GM21619 (cell line): ENCODE measurements at regions not wholly inside any gene's neighbourhood (a gene's known extent, or its start where the extent isn't known, plus 50 kb on each side); places are given as distances from the start of the nearest gene placed in this dataset.
"Not testable (repeated sequence)": the region's sequence is repeated elsewhere in the genome, so short reads cannot be mapped to it uniquely, and the experiment has no call there.

ENCODE experiments used
- ATAC-seq: cut with Tn5 transposase; IDR thresholded peaks from one replicate; pipeline ENCODE4 v1.9.1; 2021; ENCODE audit not compliant: unreplicated experiment

DNA sequence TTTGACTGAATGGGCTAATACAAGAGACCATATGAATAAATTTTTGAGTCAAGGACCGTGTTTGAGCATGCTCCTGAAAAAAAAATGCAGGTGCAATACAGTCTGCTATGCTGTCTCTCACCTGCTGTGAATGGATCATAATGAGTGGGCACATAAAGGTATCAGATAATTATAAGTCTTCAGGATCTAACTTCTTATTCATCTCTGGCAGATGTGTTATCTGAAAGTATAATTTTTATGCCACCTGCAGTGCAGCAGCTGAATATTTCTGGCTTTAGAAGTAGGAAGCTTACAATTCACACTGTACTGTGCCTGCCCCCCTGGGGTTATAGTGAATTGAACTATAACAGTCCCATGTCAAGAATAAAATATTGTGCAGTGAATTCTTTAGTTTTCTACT is 333.3 kb downstream of the MRPL39 start:
- no peak for ATAC-seq

DNA sequence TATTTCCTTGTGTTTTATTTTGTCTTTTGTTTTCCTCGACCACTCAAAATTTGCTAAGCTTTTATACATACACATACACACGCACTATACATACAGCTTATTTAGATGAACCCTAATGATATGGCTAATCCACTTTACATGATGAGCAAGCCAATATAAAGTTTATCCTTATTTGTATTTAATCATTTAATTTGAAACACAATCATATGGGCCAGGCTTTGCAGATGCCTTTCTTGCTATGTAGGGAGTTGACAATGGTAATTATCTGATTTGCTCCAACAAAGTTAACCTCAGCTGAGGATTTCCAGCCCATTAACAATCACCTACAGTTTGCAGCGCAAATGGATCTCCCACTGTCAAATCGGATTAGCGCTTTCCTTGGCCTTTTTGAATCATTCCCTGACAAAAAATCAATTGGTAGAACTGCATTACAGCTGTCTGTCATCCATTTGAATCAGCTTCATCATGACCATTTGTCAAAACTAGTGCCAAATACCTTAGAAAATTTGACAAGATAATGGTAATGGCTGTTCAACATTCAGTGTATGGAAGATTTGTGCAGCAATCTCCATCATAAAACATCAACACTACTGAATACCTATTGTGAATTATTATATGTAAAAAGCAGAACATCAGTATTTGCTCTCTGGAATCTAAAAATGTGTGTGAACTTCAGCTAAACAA is 352.6 kb downstream of the MRPL39 start:
- no peak for ATAC-seq

DNA sequence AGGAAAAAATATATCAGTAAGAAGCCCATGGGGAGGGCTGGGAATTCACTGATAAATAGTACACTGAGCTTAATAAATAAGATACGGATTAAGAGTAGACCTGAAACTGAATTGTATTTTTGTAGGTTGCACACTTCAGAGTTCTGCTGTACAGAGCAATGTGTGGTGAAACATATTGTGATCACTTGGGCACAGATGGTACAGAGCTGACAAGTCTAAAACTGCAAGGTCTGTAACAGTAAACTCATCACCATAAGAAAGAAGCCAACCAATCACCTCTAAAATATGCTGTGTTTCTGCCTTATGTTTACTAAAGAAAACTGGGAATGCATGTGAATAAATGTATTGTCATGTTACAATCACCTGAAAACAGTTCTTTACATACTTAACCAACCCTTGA is 360.7 kb downstream of the MRPL39 start:
- ATAC-seq, result no peak

DNA sequence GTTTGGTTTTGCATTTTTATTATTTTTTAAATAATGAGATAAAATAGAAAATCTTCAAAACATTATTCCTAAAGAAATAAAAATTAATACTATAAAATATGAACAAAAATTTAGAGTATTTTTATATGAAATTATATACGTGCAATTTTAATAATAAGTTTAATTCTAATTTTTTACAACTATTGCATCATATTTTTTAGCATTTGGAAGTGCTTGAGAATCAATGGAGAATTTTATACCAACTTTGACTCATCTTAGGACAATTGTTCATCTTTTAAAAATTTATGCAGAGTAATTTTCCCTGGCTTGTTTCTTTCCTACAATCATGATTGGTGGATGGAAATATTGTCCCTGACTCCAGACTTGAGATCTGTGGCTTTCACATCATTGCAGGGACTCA is 362.5 kb downstream of the MRPL39 start:
- ATAC-seq, result no peak

DNA sequence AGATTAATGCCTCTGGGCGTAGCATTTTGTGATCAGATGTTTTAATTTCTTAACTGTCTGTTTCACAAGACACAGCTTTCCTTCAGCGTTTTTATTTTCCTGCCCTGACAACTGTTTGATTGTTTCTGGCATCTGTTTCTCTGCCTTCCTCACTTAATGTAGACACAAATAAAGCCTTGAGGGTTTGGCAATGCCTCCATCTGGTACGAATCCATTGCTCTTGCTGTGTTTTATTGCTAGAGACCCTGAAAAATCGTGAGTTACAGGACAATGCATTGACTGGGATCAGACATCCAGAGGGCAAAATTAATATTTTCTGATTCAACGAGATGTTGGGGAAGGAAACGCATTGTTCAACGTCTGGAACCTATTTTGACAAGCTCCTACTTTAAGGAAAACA is 363.5 kb downstream of the MRPL39 start:
- no peak for ATAC-seq

DNA sequence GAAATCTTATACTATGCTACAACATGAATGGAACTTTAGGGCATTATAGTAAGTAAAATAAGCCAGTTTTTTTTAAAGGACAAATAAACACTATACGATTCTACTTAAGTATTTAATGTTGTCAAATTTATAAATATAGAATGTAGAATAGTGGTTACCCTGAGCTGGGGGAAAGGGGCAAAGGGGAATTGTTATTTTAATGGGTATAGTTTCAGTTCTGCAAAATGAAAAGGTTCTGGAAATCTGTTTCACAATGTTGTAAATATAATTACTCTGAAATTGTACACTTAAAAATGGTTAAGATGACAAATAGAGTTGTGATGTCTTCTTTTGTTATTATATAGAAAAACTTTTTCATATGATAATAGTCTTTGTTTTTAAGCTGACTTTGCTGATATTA is 366.3 kb downstream of the MRPL39 start:
- no peak for ATAC-seq

DNA sequence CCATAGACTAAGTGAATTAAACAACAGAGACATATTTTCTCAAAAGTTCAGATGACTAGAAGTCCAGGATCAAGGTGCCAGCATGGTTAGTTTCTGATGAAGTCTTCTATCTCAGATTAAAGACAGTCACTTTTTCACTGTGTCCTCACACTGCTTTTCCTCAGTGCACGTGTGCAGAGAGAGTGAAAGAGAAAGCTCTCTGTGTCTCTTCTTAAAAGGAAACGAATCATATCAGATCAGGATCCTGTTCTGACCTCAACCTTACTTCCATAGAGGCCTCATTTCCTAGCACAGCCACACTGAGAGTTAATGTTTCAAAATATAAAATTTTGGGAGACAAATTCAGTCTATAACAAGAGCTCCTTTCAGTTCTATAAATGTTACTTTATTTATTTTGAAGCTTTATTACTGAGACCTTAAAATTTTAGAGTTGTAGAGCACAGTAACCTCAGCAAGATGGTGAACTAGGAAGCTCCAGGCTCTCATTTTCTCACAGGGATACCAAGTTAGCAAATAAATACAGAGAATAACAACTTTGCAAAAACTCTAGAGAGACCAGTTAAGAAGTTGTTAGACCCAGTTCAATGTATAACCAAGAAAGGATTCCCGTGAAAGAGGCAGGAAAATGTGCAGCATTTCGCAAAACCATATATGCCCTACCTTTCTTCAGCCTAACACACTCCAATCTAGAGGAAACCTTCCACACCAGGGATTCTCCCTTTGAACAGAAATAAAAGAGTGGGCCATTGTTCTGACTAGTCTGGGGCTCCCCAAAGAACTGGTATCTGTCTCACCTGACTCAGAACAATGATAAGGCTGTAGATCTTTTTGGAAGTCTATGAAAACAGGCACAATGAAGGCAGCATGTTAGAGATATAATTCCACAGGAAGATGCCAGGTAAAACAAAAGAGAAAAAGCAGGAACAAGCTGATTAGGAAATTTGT is 372.2 kb downstream of the MRPL39 start:
- peak; percentile 91 for ATAC-seq

DNA sequence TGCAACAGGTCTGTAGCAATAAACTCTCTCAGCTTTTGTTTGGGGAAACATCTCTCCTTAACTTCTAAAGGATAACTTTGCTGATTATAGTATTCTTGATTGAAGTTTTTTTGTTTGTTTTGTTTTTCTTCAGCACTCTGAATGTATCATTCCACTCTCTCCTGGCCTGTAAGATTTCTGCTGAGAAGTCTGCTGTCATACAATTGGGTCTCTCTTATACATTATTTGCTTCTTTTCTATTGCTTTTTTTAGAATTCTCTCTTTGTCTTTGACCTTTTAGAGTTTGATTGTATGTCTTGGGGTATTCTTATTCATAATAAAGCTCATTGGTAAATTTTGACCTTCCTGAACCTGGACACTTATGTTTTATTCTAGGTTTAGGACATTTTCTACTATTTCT is 386.3 kb downstream of the MRPL39 start:
- no peak for ATAC-seq

DNA sequence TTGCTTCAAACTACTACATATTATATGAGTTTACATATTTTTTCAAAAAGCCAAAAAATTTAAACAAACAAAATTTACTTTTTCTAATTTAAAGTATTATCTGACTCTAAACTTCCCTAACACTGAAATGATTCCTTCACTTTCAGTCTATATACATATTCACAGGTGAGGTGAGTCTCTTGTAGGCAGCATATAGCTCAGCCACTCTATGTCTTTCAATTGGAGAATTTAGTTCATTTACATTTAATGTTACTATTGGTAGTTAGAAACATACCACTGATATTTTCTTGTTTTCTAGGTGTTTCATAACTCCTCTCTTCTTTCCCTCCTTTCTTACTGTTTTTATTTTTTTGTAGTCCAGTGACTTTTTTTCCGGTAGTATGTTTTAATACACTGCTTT is 387.1 kb downstream of the MRPL39 start:
- no peak for ATAC-seq

DNA sequence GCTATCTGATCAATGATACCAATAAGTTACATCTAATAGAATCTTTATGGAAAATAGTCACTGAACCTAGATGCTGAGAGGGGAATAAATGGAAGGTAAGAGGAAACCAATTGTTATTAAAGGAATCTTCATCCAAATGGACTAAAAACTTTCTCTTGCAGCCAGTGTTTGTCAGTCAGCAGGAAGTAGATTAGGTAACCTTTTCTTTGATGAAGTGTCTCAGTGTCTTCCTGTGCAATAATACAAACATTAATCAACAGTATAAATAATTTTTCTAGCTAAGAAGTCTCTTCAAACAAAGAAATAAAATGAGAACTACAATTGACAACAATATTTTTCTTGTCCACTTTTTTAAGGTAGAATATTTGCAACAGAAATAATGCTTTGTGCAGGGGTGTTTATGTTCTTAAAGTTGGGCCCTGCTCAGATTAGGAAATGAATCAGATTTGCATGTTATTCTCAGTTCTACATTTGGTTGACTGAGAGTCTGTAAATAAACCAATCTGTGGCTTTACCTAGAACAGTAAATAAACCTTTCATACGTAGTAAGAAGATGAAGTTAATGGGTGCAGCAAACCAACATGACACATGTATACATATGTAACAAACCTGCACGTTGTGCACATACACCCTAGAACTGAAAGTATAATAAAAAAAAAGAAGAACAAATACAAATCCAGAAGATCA is 391.4 kb downstream of the MRPL39 start:
- peak; percentile 98 for ATAC-seq

DNA sequence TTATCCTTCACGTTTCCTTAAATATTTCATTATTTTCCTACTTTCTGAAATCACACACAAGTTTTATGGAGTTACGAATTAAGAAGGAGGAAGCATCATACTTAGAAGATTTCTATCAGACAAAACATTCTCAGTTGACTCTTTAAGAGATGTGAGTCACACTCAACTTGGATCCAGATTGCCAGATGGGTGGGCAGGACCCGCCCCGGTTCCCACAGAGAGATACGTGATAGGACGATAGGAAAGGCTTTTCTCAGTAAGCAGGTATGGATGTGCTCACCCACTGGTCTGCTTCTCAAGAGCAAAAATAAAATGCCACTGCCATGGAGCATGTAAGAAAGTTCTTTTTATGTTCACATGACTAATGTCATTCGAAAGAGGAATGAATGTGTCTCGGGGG is 392.6 kb downstream of the MRPL39 start:
- ATAC-seq, result no peak

DNA sequence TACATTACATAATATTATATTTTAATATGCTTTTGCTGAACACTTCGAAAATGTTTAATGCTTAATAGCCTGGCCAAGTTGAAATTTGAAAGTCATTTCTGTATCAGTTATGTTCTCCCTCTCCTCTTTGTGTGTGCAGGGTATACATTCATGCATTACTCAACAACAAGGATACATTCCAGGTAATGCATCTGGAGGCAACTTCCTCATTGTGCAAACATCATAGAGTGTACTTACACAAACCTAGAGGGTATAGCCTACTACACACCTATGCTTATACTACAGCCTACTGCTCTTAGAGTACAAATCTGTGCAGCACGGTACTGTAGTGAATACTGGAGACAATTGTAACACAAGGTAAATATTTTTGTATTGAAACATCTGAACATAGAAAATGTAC is 407.3 kb downstream of the MRPL39 start:
- no peak for ATAC-seq

DNA sequence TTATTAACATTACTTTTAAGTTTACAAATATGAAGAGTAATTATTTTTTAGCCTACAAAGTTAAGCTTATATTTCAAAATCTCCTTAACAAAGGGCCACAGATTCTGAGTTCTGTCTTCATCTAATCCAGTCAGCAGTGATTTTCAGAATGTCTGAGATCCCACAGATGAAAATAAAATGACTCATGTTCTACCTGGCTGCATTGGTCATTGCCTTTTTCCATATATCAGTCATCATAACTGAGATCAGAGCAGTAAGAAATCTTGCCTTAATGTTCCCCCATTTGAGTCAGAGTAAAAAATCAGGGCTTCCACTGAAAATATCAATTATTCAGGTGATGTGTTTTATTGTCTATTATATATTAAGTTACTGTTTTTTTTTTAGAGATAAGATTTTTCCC is 416.1 kb downstream of the MRPL39 start:
- ATAC-seq, result peak; percentile 46

DNA sequence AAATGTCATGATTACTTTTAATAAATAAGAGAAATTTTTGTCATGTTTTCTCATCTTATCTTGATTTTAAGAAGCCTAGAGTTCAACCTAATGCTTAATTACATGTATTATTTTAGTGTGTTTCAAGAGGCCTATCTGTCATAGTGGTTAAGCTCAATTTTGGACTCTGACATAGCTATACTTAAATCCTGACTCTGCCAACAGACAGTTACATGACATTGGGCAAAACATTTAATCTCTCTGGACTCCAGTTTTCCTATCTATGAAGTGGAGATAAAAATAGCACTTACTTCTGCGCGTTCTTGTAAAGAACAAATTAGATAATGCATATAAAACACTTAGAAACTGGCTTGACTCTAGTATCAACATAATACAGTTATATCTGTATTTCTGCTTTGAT is 417.8 kb downstream of the MRPL39 start:
- no peak for ATAC-seq

DNA sequence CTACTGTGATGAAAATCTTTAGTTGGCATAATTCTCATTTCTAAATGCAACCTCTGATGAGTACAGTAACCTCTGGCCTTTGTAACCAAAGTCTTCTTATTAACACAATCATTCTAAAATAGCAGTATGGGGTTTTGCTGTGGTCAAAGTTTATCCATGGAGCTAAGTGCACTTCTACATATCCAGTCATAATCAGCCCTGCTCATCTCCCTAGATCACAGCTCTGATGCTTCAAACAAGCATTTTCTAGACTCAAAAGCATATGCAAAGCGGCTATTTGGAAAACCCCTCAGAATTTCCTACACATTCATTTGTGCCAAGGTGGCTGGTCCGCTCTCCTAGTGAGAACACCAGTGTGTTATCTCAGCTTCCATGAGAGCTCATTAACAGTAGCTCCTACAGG is 418.6 kb downstream of the MRPL39 start:
- ATAC-seq, result peak; percentile 74

DNA sequence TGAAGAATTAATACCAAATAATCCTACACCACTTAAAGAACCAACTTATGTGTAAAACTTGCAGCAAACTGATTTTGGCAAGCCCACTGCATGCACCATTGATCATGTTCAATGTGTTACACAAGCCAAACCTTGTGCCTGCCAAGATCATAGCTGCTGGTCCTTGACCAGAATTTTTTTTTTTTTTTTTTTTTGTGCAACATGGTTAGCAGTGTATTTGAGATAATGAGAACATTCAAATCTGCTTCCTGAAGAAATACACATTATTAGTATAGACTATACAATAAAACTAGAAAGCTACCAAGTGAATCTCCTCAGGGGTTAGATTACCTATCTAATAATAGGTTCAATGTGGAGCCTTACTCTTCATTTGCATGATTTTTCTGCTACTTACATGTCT is 421.0 kb downstream of the MRPL39 start:
- no peak for ATAC-seq

DNA sequence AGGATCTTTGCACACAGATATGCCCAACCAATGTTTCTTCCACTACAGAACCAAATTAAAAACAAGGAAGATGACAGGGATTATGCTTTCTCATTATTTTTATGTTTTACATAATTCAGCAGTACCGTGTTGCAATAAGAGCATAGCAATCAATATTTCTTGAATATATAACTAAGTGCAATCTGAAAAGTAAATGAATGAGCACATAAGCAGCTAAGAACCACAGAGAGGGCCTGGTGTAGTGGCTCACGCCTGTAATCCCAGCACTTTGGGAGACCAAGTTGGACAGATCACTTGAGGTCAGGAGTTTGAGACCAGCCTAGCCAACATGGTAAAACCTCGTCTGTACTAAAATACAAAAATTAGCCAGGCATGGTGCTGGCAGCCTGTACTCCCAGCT is 423.7 kb downstream of the MRPL39 start:
- ATAC-seq, result no peak

DNA sequence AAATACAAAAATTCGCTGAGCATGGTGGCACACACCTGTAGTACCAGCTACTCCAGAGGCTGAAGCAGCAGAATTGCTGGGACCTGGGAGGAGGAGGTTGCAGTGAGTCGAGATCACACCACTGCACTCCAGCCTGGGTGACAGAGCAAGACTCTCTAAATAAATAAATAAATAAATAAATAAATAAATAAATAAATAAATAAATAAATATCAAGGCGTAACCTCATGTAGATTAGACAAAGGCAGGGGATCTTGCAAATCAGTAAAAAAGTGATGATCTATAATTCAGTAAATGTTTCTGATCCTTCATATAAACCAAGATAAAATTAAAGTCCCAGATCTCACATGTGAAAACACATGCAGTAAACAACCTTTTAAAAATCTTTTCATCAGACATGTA is 425.6 kb downstream of the MRPL39 start:
- ATAC-seq, result not testable (repeated sequence)

DNA sequence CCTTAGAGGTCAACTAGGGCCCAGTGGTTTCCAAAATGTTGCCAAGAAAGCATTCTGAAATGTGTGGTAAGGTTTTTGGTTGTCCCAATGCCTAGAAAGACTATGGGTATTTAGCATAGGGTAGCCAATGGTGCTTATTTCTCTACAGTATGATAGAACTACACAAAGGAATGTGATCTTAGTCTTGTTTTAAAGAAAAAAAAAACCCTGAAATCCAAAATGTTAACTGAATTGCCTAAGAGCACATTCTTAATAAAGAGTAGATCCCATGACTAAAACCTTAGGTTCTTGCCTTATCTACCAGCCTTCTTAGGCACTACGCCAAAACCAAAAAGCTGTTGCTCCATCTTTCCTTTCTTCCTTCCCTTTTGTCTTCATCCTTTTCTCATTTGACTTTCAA is 428.2 kb downstream of the MRPL39 start:
- no peak for ATAC-seq

DNA sequence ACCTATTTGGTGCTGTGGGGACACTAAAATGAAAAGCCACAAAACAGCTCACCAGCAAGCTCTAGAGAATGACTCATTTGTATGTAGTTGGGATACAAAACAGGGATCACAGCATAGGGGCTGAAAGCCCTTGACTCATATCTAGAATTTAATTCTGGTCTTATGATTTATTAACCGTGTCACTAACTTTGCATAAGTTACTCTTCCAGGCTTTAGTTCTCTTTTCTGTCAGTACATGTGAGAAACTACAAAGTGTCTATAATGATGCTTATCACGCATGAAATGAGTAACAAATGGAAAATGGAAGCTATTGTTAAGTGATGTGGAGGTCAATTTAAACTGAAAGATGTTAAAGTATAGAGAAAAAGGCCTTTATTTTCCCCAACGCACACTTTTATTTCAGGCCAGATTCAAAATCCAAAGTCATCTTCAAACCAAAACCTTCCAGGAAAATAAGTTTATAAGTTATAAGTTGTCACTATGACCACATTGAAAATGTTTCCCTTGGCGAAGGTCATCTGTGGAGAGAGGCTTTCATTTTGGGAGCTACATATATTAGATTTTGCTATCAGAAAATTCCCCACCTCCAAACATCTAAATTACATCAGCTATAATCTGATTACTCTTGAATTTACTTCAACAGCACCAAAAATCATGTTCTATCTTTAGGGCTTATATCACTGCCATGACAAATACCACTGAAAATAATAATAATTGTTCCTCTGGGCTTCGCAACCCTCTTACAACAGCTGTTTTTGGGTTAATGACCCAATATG is 430.5 kb downstream of the MRPL39 start:
- peak; percentile 93 for ATAC-seq

DNA sequence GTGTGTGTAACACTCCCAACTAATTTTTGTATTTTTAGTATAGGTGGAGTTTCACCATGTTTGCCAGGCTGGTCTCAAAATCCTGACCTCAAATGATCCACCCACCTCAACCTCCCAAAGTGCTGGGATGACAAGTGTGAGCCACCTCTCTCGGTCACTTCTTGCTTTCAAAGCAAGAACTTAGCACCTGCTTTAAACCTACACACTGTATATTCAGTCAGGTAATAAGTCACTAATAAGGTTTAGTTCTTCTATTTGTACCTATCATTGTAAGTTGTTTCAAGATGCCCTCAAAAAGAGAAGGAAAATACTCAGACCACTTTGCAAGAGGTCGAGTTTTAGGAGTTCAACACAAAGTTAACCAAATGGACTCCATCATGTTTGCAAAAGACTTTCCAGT is 431.3 kb downstream of the MRPL39 start:
- ATAC-seq, result peak; percentile 41
